K562 (cell line): ENCODE measurements at regions not wholly inside any gene's neighbourhood (a gene's known extent, or its start where the extent isn't known, plus 50 kb on each side); places are given as distances from the start of the nearest gene placed in this dataset.

Experiments used
- ATAC-seq: fragments of 200-7000 bp; cut with Tn5 transposase; 3 replicates; pipeline ENCODE4 v1.9.1; 2020; ENCODE audit warnings: moderate library complexity
- BruUV-seq: library from RNA; stranded (reverse); fragments of 400-500 nt; replicated peaks from 2 replicates; lab custom pipeline; 2021; lab: Mats Ljungman, UMichigan
- CTCF ChIA-PET: fragments of 300-600 bp; formaldehyde crosslinking; extraction: SDS; loops from one replicate; lab custom pipeline; 2021; ENCODE audit warnings: low intra/inter-chr PET ratio; lab: Yijun Ruan, JAX
- POLR2A ChIA-PET: fragments of 300-600, 350-650 bp; sonication (Branson Sonifier 250); formaldehyde crosslinking; extraction: SDS; loops from one replicate; lab custom pipeline; 2021; ENCODE audit warnings: antibody characterized with exemption, inconsistent platforms; lab: Yijun Ruan, JAX
- DNase-seq, 4 experiments: peaks; one replicate each; pipeline versions ENCODE4 v3.0.0 to v3.0.0-alpha.2; 2011 to 2018; ENCODE audit warnings: low spot score in 3 of 4, mixed read lengths in 3 of 4; ENCODE audit errors: extremely low read depth in 1 of 4
- FAIRE-seq: peaks from 2 replicates; lab custom pipeline; 2011; peaks lifted over from hg19 to GRCh38; lab: Jason Lieb, UNC
- H2AFZ ChIP-seq: 2 replicates; pipeline ENCODE4 v1.6.0; 2011; ENCODE audit warnings: low read depth, low read length, control low read depth, inconsistent platforms
- H3K27ac ChIP-seq: fragments of 200-600 bp; 3 replicates; pipeline ENCODE4 v1.8.0; 2011; ENCODE audit warnings: low read depth, mild to moderate bottlenecking, control low read depth, inconsistent platforms, low read length, moderate library complexity, mixed read lengths; ENCODE audit errors: extremely low read depth
- H3K27me3 ChIP-seq, 2 experiments: fragments of 300-600 bp in 1 of 2; 2 replicates in 1 of 2; 3 replicates in 1 of 2; pipeline versions ENCODE4 v1.6.0 to v1.8.0; 2011; ENCODE audit warnings: inconsistent platforms in 2 of 2, low read length in 2 of 2, mild to moderate bottlenecking in 1 of 2, mixed read lengths in 1 of 2, moderate library complexity in 1 of 2; ENCODE audit not compliant: control insufficient read depth in 2 of 2, insufficient read depth in 2 of 2
- H3K36me3 ChIP-seq: fragments of 300-600 bp; 3 replicates; pipeline ENCODE4 v1.8.0; 2011; ENCODE audit warnings: mild to moderate bottlenecking, low read length, inconsistent platforms; ENCODE audit not compliant: control insufficient read depth, insufficient read depth
- H3K4me1 ChIP-seq, 2 experiments: fragments of 200-600 bp in 1 of 2; replicated peaks in 1 of 2; 2 replicates in 1 of 2; 3 replicates in 1 of 2; pipeline versions ENCODE4 v1.5.1 to v1.8.0; 2011; ENCODE audit warnings: inconsistent platforms in 2 of 2, low read length in 2 of 2, mild to moderate bottlenecking in 1 of 2, mixed read lengths in 1 of 2, moderate library complexity in 1 of 2; ENCODE audit not compliant: control insufficient read depth in 2 of 2, insufficient read depth in 2 of 2
- H3K4me2 ChIP-seq: 2 replicates; pipeline ENCODE4 v1.6.1; 2011; ENCODE audit warnings: low read length, control low read depth, inconsistent platforms, mixed read lengths; ENCODE audit not compliant: insufficient read depth
- H3K4me3 ChIP-seq: fragments of 200-600 bp; sonication (generic), shearing (Covaris generic); 2 replicates; pipeline ENCODE4 v1.5.1; 2016; ENCODE audit warnings: control low read depth, inconsistent platforms
- H3K79me2 ChIP-seq: fragments of 200-600 bp; 3 replicates; pipeline ENCODE4 v1.8.0; 2011; ENCODE audit warnings: low read length, inconsistent platforms; ENCODE audit not compliant: control insufficient read depth, insufficient read depth
- H3K9ac ChIP-seq, 2 experiments: 2 replicates each; pipeline versions ENCODE4 v1.6.0 to v1.6.1; 2011; ENCODE audit warnings: low read depth in 2 of 2, low read length in 2 of 2, control low read depth in 1 of 2, inconsistent platforms in 1 of 2, mild to moderate bottlenecking in 1 of 2, mixed read lengths in 1 of 2; ENCODE audit not compliant: insufficient read depth in 1 of 2
- H3K9me1 ChIP-seq: one replicate; pipeline ENCODE4 v1.6.0; 2011; ENCODE audit warnings: inconsistent platforms, mild to moderate bottlenecking, low read length, moderate library complexity; ENCODE audit not compliant: control insufficient read depth, insufficient read depth
- H3K9me3 ChIP-seq: replicated peaks from 2 replicates; pipeline ENCODE4 v1.5.1; 2011; ENCODE audit warnings: low read depth, low read length, inconsistent platforms; ENCODE audit not compliant: control insufficient read depth, insufficient read depth
- H4K20me1 ChIP-seq: replicated peaks from 2 replicates; pipeline ENCODE4 v1.6.1; 2011; ENCODE audit warnings: low read length, inconsistent platforms, mixed read lengths; ENCODE audit not compliant: control insufficient read depth, insufficient read depth
- E2F8 ChIP-seq: fragments of 450-650 bp; IDR thresholded peaks from 2 replicates; pipeline ENCODE4 v1.7.1; 2018; ENCODE audit warnings: mild to moderate bottlenecking, low read depth; ENCODE audit not compliant: partially characterized antibody
- NFE2 ChIP-seq: IDR thresholded peaks from 2 replicates; pipeline ENCODE4 v1.6.1; 2014; ENCODE audit warnings: antibody characterized with exemption, low read depth
- NONO ChIP-seq, 2 experiments: fragments of 200-400 bp in 1 of 2; fragments of 450-650 bp in 1 of 2; formaldehyde crosslinking in 1 of 2; IDR thresholded peaks; 2 replicates each; pipeline ENCODE4 v1.6.1; 2017; ENCODE audit warnings: low read depth in 2 of 2, mild to moderate bottlenecking in 2 of 2, moderate library complexity in 2 of 2, low read length in 1 of 2
- POLR2G ChIP-seq: fragments of 200-400 bp; formaldehyde crosslinking; IDR thresholded peaks from 2 replicates; pipeline ENCODE4 v1.6.1; 2017; ENCODE audit warnings: low read depth, mild to moderate bottlenecking, antibody characterized with exemption, low read length, moderate library complexity
- RB1 ChIP-seq: fragments of 450-650 bp; IDR thresholded peaks from 2 replicates; pipeline ENCODE4 v1.6.1; 2017; ENCODE audit warnings: low read depth, mild to moderate bottlenecking
- RNF219 ChIP-seq: fragments of 250-450 bp; sonication (Bioruptor Pico); IDR thresholded peaks from 2 replicates; pipeline ENCODE4 v1.5.0; 2022; ENCODE audit warnings: mild to moderate bottlenecking
- SOX6 ChIP-seq: fragments of 450-650 bp; IDR thresholded peaks from 2 replicates; pipeline ENCODE4 v1.6.1; 2014; ENCODE audit warnings: mild to moderate bottlenecking
- ZNF282 ChIP-seq: sonication (generic); formaldehyde crosslinking; IDR thresholded peaks from 2 replicates; pipeline ENCODE4 v1.8.1; 2023; ENCODE audit warnings: missing genetic modification reagents
- ZNF561 ChIP-seq: fragments of 450-650 bp; formaldehyde crosslinking; conservative IDR thresholded peaks from 2 replicates; pipeline ENCODE4 v1.4.0; 2020; ENCODE audit warnings: mild to moderate bottlenecking, moderate library complexity
- ZNF586 ChIP-seq: fragments of 450-650 bp; formaldehyde crosslinking; conservative IDR thresholded peaks from 2 replicates; pipeline ENCODE4 v1.4.0; 2020; ENCODE audit warnings: mild to moderate bottlenecking, moderate library complexity
- ZSCAN32 ChIP-seq: fragments of 450-650 bp; formaldehyde crosslinking; IDR thresholded peaks from 2 replicates; pipeline ENCODE4 v1.4.0; 2020; ENCODE audit warnings: mild to moderate bottlenecking, moderate library complexity
- WGBS: fragments of 100-300 bp; shearing (Covaris generic); methylation state at CpG from one replicate; pipeline ENCODE4 v1.1.6; 2016; ENCODE audit warnings: low coverage, mixed read lengths; ENCODE audit not compliant: insufficient coverage; ENCODE audit errors: missing lambda C conversion rate; 5-methylcytosine and 5-hydroxymethylcytosine counted together
- in situ Hi-C: fragments of 300-500 bp; cut with MboI; formaldehyde crosslinking; loops from 4 replicates; pipeline ENCODE4 v1.15.0; 2018; ENCODE audit warnings: inconsistent platforms, mixed read lengths
- intact Hi-C: fragments of 100-400 bp; cut with micrococcal nuclease; formaldehyde crosslinking; loops from 2 replicates; pipeline ENCODE4 v1.14.2; 2022

- H3K79me2 ChIP-seq = no peaks in the 10 kb centered on the region
- H3K9me1 ChIP-seq = no peaks in the 10 kb centered on the region
- H3K4me3 ChIP-seq = no peak overlapping the region
- H3K4me2 ChIP-seq = no peak overlapping the region
- ChIA-PET CTCF (no interaction called here), POLR2A (interaction anchor here (1.3 kb wide), 1 partner anchor 9 kb away, joined by 3 read pairs; no protein-coding TSS in a partner anchor)
- 46% methylated on average over 18 of the region's 18 CpGs for WGBS
- DNase-seq (no peak), FAIRE-seq (peak; percentile 44)
- no peak overlapping the region for H2AFZ ChIP-seq
- H3K27ac ChIP-seq = no peak overlapping the region
- no peaks in the 10 kb centered on the region for H3K36me3 ChIP-seq
- intact Hi-C loops = no loop called here
- no peak overlapping the region for H3K9ac ChIP-seq
- TF ChIP-seq ZNF586 (CRISPR knock-in tag) (no peak), ZNF282 (no peak), POLR2G (no peak), ZNF561 (CRISPR knock-in tag) (no peak), NFE2 (no peak), SOX6 (no peak), E2F8 (no peak), RNF219 (CRISPR knock-in tag) (no peak), NONO (IDR thresholded peaks at IDR 0.05; ENCODE audit: low read depth in 2 of 2, low read length in 1 of 2) (no peak), RB1 (no peak), ZSCAN32 (no peak)
- TF ChIP-seq, all 486 proteins: peak for 0
- Histone ChIP-seq H3K4me1 (peaks cover 4 to 17% of the 10 kb centered on the region in 2 experiments), H4K20me1 (no peaks in the 10 kb centered on the region), H3K9me3 (no peaks in the 10 kb centered on the region), H3K27me3 (peaks cover 3 to 7% of the 10 kb centered on the region in 2 experiments; a peak in 2 of 5 replicates)
- no peak for ATAC-seq
- BruUV-seq = no TSS peak
- in situ Hi-C loops = no loop called here
These were observed 99.4 kb upstream of the NCK2 start for GRCh38 chr2:105645031-105645937.
